ENCODE measurements at regions not wholly inside any gene's neighbourhood (a gene's known extent, or its start where the extent isn't known, plus 50 kb on each side); places are given as distances from the start of the nearest gene placed in this dataset.
"Not testable (repeated sequence)": the region's sequence is repeated elsewhere in the genome, so short reads cannot be mapped to it uniquely, and the experiment has no call there.

GRCh38 chr12:63387771-63388170, 236.8 kb upstream of the AVPR1A start:
- H3K27ac Mint-ChIP-seq = no peak overlapping the region
- no peaks in the 10 kb centered on the region for H3K36me3 ChIP-seq (ENCODE audit: insufficient read depth, low read length)
- H3K4me3 Mint-ChIP-seq = no peak overlapping the region
- peaks cover 0 to 2% (median 0%) of the 10 kb centered on the region in 5 donors for H3K9me3 Mint-ChIP-seq
- no peaks in the 10 kb centered on the region for H3K27me3 ChIP-seq (ENCODE audit: insufficient read depth, low read length, poor library complexity, severe bottlenecking)
- CTCF ChIA-PET = no interaction called here
- H3K9me3 ChIP-seq (ENCODE audit: low read length) = no peaks in the 10 kb centered on the region
- H3K27ac ChIP-seq (ENCODE audit: low read depth, low read length) = no peak overlapping the region
- H3K27me3 Mint-ChIP-seq = peaks cover 0 to 2% of the 10 kb centered on the region in 2 donors
- H3K4me1 Mint-ChIP-seq = no peaks in the 10 kb centered on the region
- no peaks in the 10 kb centered on the region for H3K4me1 ChIP-seq (ENCODE audit: insufficient read depth, low read length)
- no peak for DNase-seq
- no peaks in the 10 kb centered on the region for H3K36me3 Mint-ChIP-seq
- POLR2A ChIA-PET = no interaction called here
- H3K4me3 ChIP-seq (ENCODE audit: low read length) = no peak overlapping the region

DNA sequence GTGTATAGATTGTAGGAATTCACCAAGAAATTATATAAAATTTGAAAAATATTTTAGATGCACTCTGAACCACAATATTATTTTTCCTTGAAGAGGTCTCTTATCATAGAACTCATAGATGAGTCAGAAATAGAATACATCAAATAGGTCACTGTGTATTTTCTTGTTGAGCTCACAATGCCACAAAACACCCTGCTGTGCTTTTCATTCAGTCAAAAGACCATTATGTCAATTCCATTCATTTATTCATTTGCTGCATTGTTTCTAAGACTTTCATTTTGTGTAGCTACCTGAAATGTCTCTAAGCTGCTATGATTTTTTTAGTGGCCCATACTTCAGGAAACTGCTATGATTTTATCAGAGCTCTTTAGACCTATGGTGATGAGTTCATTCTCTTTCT, 231.9 kb upstream of the AVPR1A start:
- no peaks in the 10 kb centered on the region for H3K4me1 Mint-ChIP-seq
- CTCF ChIA-PET = no interaction called here

DNA sequence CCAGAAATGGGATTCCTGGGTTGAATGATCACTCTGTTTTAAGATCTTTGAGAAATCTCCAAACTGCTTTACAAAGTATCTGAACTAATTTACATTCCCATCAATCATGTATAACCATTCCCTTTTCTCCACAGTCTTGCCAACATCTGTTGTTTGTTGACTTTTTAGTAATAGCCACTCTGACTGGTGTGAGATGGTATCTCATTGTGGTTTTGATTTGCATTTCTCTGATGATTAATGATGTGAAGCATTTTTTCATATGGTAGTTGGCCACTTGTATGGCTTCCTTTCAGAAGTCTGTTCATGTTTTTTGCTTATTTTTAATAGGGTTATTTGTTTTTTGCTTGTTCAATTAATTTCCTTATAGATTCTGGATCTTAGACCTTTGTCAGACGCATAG, 211.8 kb upstream of the AVPR1A start:
- no peak for DNase-seq
- H3K4me1 Mint-ChIP-seq = no peaks in the 10 kb centered on the region
- no peak overlapping the region for H3K27ac ChIP-seq (ENCODE audit: low read depth, low read length)
- no peak overlapping the region for H3K27ac Mint-ChIP-seq
- H3K27me3 Mint-ChIP-seq = no peaks in the 10 kb centered on the region
- no peaks in the 10 kb centered on the region for H3K4me1 ChIP-seq (ENCODE audit: insufficient read depth, low read length)
- no peaks in the 10 kb centered on the region for H3K36me3 ChIP-seq (ENCODE audit: insufficient read depth, low read length)
- H3K4me3 Mint-ChIP-seq = no peak overlapping the region
- no peaks in the 10 kb centered on the region for H3K27me3 ChIP-seq (ENCODE audit: insufficient read depth, low read length, poor library complexity, severe bottlenecking)
- CTCF ChIA-PET = no interaction called here
- H3K36me3 Mint-ChIP-seq = peaks cover 0 to 2% (median 0%) of the 10 kb centered on the region in 3 donors
- no peaks in the 10 kb centered on the region for H3K9me3 ChIP-seq (ENCODE audit: low read length)
- H3K9me3 Mint-ChIP-seq = peaks cover 5 to 13% (median 7%) of the 10 kb centered on the region in 5 donors
- POLR2A ChIA-PET = no interaction called here
- H3K4me3 ChIP-seq (ENCODE audit: low read length) = no peak overlapping the region

More for the DNA sequence above, 231.9 kb upstream of the AVPR1A start:
- Mint-ChIP-seq H3K27ac (no peak overlapping the region), H3K36me3 (no peaks in the 10 kb centered on the region), H3K9me3 (peaks cover 0 to 3% (median 0%) of the 10 kb centered on the region in 5 donors), H3K4me3 (no peak overlapping the region), H3K27me3 (peaks cover 0 to 2% of the 10 kb centered on the region in 2 donors)
- no peaks in the 10 kb centered on the region for H3K4me1 ChIP-seq (ENCODE audit: insufficient read depth, low read length)
- no peak overlapping the region for H3K4me3 ChIP-seq (ENCODE audit: low read length)
- H3K9me3 ChIP-seq (ENCODE audit: low read length) = no peaks in the 10 kb centered on the region
- H3K27me3 ChIP-seq (ENCODE audit: insufficient read depth, low read length, poor library complexity, severe bottlenecking) = no peaks in the 10 kb centered on the region
- POLR2A ChIA-PET = no interaction called here
- DNase-seq = no peak
- no peaks in the 10 kb centered on the region for H3K36me3 ChIP-seq (ENCODE audit: insufficient read depth, low read length)
- H3K27ac ChIP-seq (ENCODE audit: low read depth, low read length) = no peak overlapping the region

- no peak overlapping the region for H3K27ac Mint-ChIP-seq
- no peaks in the 10 kb centered on the region for H3K4me1 Mint-ChIP-seq
- no peaks in the 10 kb centered on the region for H3K9me3 ChIP-seq (ENCODE audit: low read length)
- no peak overlapping the region for H3K4me3 Mint-ChIP-seq
- H3K4me1 ChIP-seq (ENCODE audit: insufficient read depth, low read length) = no peaks in the 10 kb centered on the region
- H3K9me3 Mint-ChIP-seq = peaks cover 0 to 7% (median 5%) of the 10 kb centered on the region in 5 donors
- no peaks in the 10 kb centered on the region for H3K27me3 ChIP-seq (ENCODE audit: insufficient read depth, low read length, poor library complexity, severe bottlenecking)
- peaks cover 0 to 2% (median 0%) of the 10 kb centered on the region in 3 donors for H3K36me3 Mint-ChIP-seq
- no peaks in the 10 kb centered on the region for H3K27me3 Mint-ChIP-seq
- no peak for DNase-seq
- ChIA-PET CTCF (no interaction called here), POLR2A (no interaction called here)
- no peak overlapping the region for H3K27ac ChIP-seq (ENCODE audit: low read depth, low read length)
- no peak overlapping the region for H3K4me3 ChIP-seq (ENCODE audit: low read length)
- H3K36me3 ChIP-seq (ENCODE audit: insufficient read depth, low read length) = no peaks in the 10 kb centered on the region
These were observed 211.2 kb upstream of the AVPR1A start for GRCh38 chr12:63362166-63362565.

DNA sequence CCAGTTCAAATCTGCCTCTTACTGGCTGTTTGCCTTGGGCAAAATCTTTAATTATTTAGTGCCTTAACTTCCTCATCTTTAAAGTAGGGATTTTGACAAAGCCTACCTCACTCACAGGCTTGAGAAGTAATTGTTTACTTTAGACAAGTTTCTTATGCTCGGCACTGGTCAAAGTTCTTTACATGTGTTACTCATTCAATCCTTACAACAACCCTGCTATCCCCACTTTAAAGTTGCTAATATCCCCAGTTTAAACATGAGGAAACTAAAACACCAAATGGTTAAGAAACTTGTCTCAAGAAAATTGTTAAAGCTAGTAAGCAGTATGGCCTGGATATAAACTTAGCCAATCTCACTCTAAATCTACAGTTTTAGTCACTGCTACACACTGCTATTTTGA, 204.0 kb upstream of the AVPR1A start:
- Mint-ChIP-seq H3K27me3 (no peaks in the 10 kb centered on the region), H3K27ac (no peak overlapping the region), H3K9me3 (peaks cover 0 to 3% (median 0%) of the 10 kb centered on the region in 5 donors), H3K4me3 (no peak overlapping the region), H3K36me3 (no peaks in the 10 kb centered on the region), H3K4me1 (no peaks in the 10 kb centered on the region)
- ChIA-PET POLR2A (no interaction called here), CTCF (no interaction called here)
- Histone ChIP-seq H3K36me3 (ENCODE audit: insufficient read depth, low read length) (no peaks in the 10 kb centered on the region), H3K4me3 (ENCODE audit: low read length) (no peak overlapping the region), H3K27me3 (ENCODE audit: insufficient read depth, low read length, poor library complexity, severe bottlenecking) (no peaks in the 10 kb centered on the region), H3K9me3 (ENCODE audit: low read length) (no peaks in the 10 kb centered on the region), H3K27ac (ENCODE audit: low read depth, low read length) (no peak overlapping the region), H3K4me1 (ENCODE audit: insufficient read depth, low read length) (no peaks in the 10 kb centered on the region)
- DNase-seq = no peak

GRCh38 chr12:63353559-63353958, 202.6 kb upstream of the AVPR1A start:
- Histone ChIP-seq H3K27ac (ENCODE audit: low read depth, low read length) (no peak overlapping the region), H3K4me3 (ENCODE audit: low read length) (no peak overlapping the region), H3K36me3 (ENCODE audit: insufficient read depth, low read length) (no peaks in the 10 kb centered on the region), H3K9me3 (ENCODE audit: low read length) (no peaks in the 10 kb centered on the region), H3K27me3 (ENCODE audit: insufficient read depth, low read length, poor library complexity, severe bottlenecking) (no peaks in the 10 kb centered on the region), H3K4me1 (ENCODE audit: insufficient read depth, low read length) (no peaks in the 10 kb centered on the region)
- DNase-seq = no peak
- CTCF ChIA-PET = no interaction called here
- POLR2A ChIA-PET = no interaction called here
- no peaks in the 10 kb centered on the region for H3K27me3 Mint-ChIP-seq
- H3K9me3 Mint-ChIP-seq = peaks cover 0 to 5% (median 0%) of the 10 kb centered on the region in 5 donors
- H3K36me3 Mint-ChIP-seq = no peaks in the 10 kb centered on the region
- no peak overlapping the region for H3K4me3 Mint-ChIP-seq
- no peak overlapping the region for H3K27ac Mint-ChIP-seq
- no peaks in the 10 kb centered on the region for H3K4me1 Mint-ChIP-seq

- DNase-seq = no peak
- Mint-ChIP-seq H3K4me3 (no peak overlapping the region), H3K36me3 (no peaks in the 10 kb centered on the region), H3K4me1 (no peaks in the 10 kb centered on the region), H3K27ac (no peak overlapping the region), H3K9me3 (peaks cover 0 to 6% (median 0%) of the 10 kb centered on the region in 5 donors), H3K27me3 (no peaks in the 10 kb centered on the region)
- CTCF ChIA-PET = no interaction called here
- Histone ChIP-seq H3K27me3 (ENCODE audit: insufficient read depth, low read length, poor library complexity, severe bottlenecking) (no peaks in the 10 kb centered on the region), H3K4me3 (ENCODE audit: low read length) (no peak overlapping the region), H3K9me3 (ENCODE audit: low read length) (no peaks in the 10 kb centered on the region), H3K36me3 (ENCODE audit: insufficient read depth, low read length) (no peaks in the 10 kb centered on the region), H3K27ac (ENCODE audit: low read depth, low read length) (no peak overlapping the region), H3K4me1 (ENCODE audit: insufficient read depth, low read length) (no peaks in the 10 kb centered on the region)
- POLR2A ChIA-PET = no interaction called here
These were observed 200.4 kb upstream of the AVPR1A start for GRCh38 chr12:63351370-63351769.

- Histone ChIP-seq H3K27ac (ENCODE audit: low read depth, low read length) (no peak overlapping the region), H3K27me3 (ENCODE audit: insufficient read depth, low read length, poor library complexity, severe bottlenecking) (no peaks in the 10 kb centered on the region), H3K4me3 (ENCODE audit: low read length) (no peak overlapping the region), H3K9me3 (ENCODE audit: low read length) (no peaks in the 10 kb centered on the region), H3K36me3 (ENCODE audit: insufficient read depth, low read length) (no peaks in the 10 kb centered on the region), H3K4me1 (ENCODE audit: insufficient read depth, low read length) (no peaks in the 10 kb centered on the region)
- H3K36me3 Mint-ChIP-seq = no peaks in the 10 kb centered on the region
- ChIA-PET POLR2A (no interaction called here), CTCF (no interaction called here)
- H3K27me3 Mint-ChIP-seq = no peaks in the 10 kb centered on the region
- no peak overlapping the region for H3K4me3 Mint-ChIP-seq
- H3K27ac Mint-ChIP-seq = no peak overlapping the region
- no peaks in the 10 kb centered on the region for H3K4me1 Mint-ChIP-seq
- no peak for DNase-seq
- H3K9me3 Mint-ChIP-seq = peaks cover 0 to 6% (median 0%) of the 10 kb centered on the region in 5 donors
These were observed 197.6 kb upstream of the AVPR1A start for GRCh38 chr12:63348556-63348955.

- H3K27ac ChIP-seq (ENCODE audit: low read depth, low read length); H3K36me3 ChIP-seq (ENCODE audit: insufficient read depth, low read length); H3K36me3 Mint-ChIP-seq; H3K27ac Mint-ChIP-seq; H3K9me3 ChIP-seq (ENCODE audit: low read length); H3K4me3 Mint-ChIP-seq; H3K27me3 ChIP-seq (ENCODE audit: insufficient read depth, low read length, poor library complexity, severe bottlenecking); H3K4me1 ChIP-seq (ENCODE audit: insufficient read depth, low read length); H3K4me1 Mint-ChIP-seq; CTCF ChIA-PET; DNase-seq; H3K4me3 ChIP-seq (ENCODE audit: low read length); H3K27me3 Mint-ChIP-seq; POLR2A ChIA-PET: not testable (repeated sequence)
- H3K9me3 Mint-ChIP-seq = peaks cover 5 to 21% (median 8%) of the 10 kb centered on the region in 5 donors
These were observed 186.2 kb upstream of the AVPR1A start for GRCh38 chr12:63337158-63337557.

Measured in CD8-positive, alpha-beta memory T cell (primary cell).